ENCODE measurements at regions not wholly inside any gene's neighbourhood (a gene's known extent, or its start where the extent isn't known, plus 50 kb on each side); places are given as distances from the start of the nearest gene placed in this dataset.

DNA sequence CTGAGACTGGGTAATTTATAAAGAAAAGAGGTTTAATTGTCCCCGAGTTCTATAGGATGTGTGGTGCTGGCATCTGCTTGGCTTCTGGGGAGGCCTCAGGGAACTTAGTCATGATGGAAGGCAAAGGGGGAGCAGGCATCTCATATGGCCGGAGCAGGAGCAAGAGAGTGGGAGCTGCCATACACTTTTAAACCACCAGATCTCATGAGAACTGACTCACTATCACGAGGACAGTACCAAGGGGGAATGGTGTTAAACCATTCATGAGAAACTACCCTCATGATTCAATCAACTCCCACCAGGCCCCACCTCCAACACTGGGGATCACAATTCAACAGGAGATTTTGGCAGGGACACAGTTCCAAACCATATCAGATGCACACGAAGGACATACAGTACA, 199.9 kb upstream of the DPP6 start (continued):
- TF ChIP-seq WT1 (tag by site-specific recombination; IDR thresholded peaks at IDR 0.05) (no peak), ZIC2 (tag by site-specific recombination; IDR thresholded peaks at IDR 0.05) (no peak), GLI4 (tag by site-specific recombination; IDR thresholded peaks at IDR 0.05) (no peak)
- TF ChIP-seq, protein P1, sequence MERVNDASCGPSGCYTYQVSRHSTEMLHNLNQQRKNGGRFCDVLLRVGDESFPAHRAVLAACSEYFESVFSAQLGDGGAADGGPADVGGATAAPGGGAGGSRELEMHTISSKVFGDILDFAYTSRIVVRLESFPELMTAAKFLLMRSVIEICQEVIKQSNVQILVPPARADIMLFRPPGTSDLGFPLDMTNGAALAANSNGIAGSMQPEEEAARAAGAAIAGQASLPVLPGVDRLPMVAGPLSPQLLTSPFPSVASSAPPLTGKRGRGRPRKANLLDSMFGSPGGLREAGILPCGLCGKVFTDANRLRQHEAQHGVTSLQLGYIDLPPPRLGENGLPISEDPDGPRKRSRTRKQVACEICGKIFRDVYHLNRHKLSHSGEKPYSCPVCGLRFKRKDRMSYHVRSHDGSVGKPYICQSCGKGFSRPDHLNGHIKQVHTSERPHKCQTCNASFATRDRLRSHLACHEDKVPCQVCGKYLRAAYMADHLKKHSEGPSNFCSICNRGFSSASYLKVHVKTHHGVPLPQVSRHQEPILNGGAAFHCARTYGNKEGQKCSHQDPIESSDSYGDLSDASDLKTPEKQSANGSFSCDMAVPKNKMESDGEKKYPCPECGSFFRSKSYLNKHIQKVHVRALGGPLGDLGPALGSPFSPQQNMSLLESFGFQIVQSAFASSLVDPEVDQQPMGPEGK (tag by site-specific recombination; IDR thresholded peaks at IDR 0.05): no peak

GRCh38 chr7:153858355-153858754, 193.8 kb upstream of the DPP6 start:
- Histone ChIP-seq H3K9me3 (ENCODE audit: control insufficient read depth, insufficient read depth, low read depth, low read length) (no peaks in the 10 kb centered on the region), H3K4me3 (ENCODE audit: low read depth, low read length) (no peak overlapping the region), H3K27ac (ENCODE audit: extremely low read depth, low read depth, low read length) (no peak overlapping the region), H3K4me1 (ENCODE audit: control insufficient read depth, insufficient read depth, low read length) (no peaks in the 10 kb centered on the region), H3K36me3 (ENCODE audit: control insufficient read depth in 2 of 2, insufficient read depth in 1 of 2, low read length in 2 of 2) (no peaks in the 10 kb centered on the region)
- ChIA-PET POLR2A (no interaction called here), CTCF (no interaction called here)
- TF ChIP-seq ZFP41 (tag by site-specific recombination; IDR thresholded peaks at IDR 0.05; ENCODE audit: borderline replicate concordance): no peak
- TF ChIP-seq ZEB2 (tag by site-specific recombination; IDR thresholded peaks at IDR 0.05): no peak
- TF ChIP-seq MEIS1 (CRISPR knock-in tag; IDR thresholded peaks at IDR 0.05; ENCODE audit: borderline replicate concordance): no peak
- TF ChIP-seq ZNF585B (tag by site-specific recombination; IDR thresholded peaks at IDR 0.05): no peak
- no peak for TF ChIP-seq ZNF121 (tag by site-specific recombination; IDR thresholded peaks at IDR 0.05)
- no peak for TF ChIP-seq ZNF2 (tag by site-specific recombination; IDR thresholded peaks at IDR 0.05)
- TF ChIP-seq ZNF596 (tag by site-specific recombination; IDR thresholded peaks at IDR 0.05): no peak
- TF ChIP-seq SALL2 (tag by site-specific recombination; IDR thresholded peaks at IDR 0.05; ENCODE audit: borderline replicate concordance): no peak
- TF ChIP-seq YY1 (tag by site-specific recombination; IDR thresholded peaks at IDR 0.05): no peak
- TF ChIP-seq, protein P2, sequence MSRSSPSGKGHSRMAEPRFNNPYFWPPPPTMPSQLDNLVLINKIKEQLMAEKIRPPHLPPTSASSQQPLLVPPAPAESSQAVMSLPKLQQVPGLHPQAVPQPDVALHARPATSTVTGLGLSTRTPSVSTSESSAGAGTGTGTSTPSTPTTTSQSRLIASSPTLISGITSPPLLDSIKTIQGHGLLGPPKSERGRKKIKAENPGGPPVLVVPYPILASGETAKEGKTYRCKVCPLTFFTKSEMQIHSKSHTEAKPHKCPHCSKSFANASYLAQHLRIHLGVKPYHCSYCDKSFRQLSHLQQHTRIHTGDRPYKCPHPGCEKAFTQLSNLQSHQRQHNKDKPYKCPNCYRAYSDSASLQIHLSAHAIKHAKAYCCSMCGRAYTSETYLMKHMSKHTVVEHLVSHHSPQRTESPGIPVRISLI (tag by site-specific recombination; IDR thresholded peaks at IDR 0.05): no peak
- TF ChIP-seq, protein P3, sequence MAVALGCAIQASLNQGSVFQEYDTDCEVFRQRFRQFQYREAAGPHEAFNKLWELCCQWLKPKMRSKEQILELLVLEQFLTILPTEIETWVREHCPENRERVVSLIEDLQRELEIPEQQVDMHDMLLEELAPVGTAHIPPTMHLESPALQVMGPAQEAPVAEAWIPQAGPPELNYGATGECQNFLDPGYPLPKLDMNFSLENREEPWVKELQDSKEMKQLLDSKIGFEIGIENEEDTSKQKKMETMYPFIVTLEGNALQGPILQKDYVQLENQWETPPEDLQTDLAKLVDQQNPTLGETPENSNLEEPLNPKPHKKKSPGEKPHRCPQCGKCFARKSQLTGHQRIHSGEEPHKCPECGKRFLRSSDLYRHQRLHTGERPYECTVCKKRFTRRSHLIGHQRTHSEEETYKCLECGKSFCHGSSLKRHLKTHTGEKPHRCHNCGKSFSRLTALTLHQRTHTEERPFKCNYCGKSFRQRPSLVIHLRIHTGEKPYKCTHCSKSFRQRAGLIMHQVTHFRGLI (tag by site-specific recombination; IDR thresholded peaks at IDR 0.05): no peak
- TF ChIP-seq ZNF223 (tag by site-specific recombination; IDR thresholded peaks at IDR 0.05): no peak
- no peak for TF ChIP-seq ZNF518A (tag by site-specific recombination; conservative IDR thresholded peaks at IDR 0.05; ENCODE audit: low read depth)
- TF ChIP-seq ZNF660 (tag by site-specific recombination; IDR thresholded peaks at IDR 0.05): no peak
- no peak for TF ChIP-seq ZFHX2 (tag by site-specific recombination; conservative IDR thresholded peaks at IDR 0.05)
- no peak for TF ChIP-seq ZNF266 (tag by site-specific recombination; IDR thresholded peaks at IDR 0.05; ENCODE audit: low read depth)
- no peak for TF ChIP-seq ZNF701 (tag by site-specific recombination; IDR thresholded peaks at IDR 0.05)
- no peak for TF ChIP-seq ZNF610 (tag by site-specific recombination; IDR thresholded peaks at IDR 0.05; ENCODE audit: borderline replicate concordance)
- TF ChIP-seq HOXD13 (CRISPR knock-in tag; IDR thresholded peaks at IDR 0.05; ENCODE audit: borderline replicate concordance): no peak
- TF ChIP-seq ZNF843 (tag by site-specific recombination; IDR thresholded peaks at IDR 0.05): no peak
